Right renal pelvis (tissue), 4 donors: ENCODE measurements at regions not wholly inside any gene's neighbourhood (a gene's known extent, or its start where the extent isn't known, plus 50 kb on each side); places are given as distances from the start of the nearest gene placed in this dataset.

ENCODE experiments used
- DNase-seq, 4 donors: peaks; one replicate each; pipeline ENCODE4 v3.0.0-alpha.2; 2013; ENCODE audit warnings: low read depth in 4 of 4, low spot score in 3 of 4, missing footprints in 1 of 4

DNA sequence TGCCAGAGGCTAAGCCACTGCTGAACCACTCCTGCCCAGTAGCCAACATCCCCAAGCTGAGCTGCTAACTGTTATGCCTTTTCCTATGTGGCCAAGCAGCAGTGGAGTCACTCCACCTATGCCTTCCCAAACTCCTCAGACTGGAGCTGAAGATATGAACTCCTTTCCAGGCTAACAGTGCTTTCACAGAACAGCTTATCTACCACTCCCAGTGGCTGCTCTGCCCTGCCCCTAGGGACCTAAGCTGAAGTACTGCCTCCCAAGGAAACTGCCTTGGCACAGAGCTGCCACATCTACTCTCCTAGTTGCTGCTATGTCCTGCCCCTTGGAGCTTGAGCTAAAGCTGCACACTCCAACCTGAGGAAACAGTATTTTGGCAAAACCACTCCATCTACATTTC lies 275.9 kb downstream of the RBM43 start:
- DNase-seq = no peak

DNA sequence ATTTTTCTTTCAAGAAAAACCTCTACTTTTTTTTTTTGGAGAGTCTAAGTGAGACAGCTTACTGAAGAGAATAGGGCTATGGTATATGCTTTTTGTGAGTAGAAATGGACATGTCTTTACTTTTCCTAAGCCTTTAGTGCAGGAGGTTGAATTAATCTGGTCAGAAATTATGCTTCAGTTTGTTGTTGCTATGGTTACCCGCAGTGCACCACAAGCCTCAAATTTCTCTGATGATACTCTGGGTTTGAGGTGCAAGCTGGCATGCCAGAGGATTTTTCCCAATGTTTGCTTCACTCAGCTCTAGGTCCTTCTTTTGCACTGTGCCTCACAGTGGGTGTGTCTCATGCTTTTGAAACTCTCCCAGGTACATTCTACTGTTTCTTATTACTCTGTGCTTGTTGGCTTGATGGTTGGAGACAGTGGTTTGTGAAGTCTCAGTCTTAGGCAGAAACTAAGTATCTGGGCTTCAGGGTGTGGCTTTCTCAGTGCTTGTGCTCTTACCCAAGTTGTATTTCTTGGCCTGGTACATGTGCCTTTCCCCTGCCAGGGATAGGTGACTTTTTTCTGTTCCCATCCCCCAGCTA lies 278.3 kb downstream of the RBM43 start:
- DNase-seq = no peak

DNA sequence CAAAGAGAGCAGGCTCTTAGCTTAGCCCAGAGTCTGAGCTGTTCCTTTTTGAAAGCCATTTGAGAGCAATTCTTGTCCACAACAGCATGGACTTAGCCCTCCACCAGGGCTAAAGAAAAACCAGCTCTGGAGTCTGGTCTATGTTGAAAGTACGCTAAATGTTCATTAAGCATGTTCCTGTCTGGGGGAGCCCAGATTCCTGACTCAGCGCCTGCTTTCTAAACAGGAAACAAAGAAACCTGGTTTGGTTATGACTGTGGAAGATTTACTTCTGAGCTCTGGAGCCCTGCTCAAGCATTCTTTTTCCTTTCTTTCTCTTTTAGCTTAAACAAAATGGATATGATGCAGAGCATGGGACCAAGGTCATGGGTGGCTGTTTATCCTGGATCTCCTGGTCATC lies 279.8 kb downstream of the RBM43 start:
- no peak for DNase-seq

DNA sequence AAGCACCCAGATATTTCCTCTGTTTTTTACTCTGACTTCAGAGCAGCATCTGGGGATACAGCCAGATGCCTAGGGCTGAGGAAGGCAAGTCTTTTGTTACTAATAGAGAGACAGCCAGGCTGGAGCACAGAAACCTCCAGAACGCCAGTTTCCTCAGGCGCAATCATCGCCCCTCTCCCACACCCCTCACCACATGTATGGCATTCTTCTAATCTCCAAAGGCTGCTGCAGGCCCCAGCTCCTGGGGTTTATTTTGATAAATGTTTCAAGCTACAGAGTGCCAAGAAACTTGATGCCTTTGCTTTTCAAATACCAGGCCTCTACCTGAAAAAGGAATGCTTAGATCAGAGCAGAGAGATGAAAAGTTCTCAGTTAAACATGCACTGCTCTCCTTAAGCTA lies 283.6 kb downstream of the RBM43 start:
- no peak for DNase-seq

DNA sequence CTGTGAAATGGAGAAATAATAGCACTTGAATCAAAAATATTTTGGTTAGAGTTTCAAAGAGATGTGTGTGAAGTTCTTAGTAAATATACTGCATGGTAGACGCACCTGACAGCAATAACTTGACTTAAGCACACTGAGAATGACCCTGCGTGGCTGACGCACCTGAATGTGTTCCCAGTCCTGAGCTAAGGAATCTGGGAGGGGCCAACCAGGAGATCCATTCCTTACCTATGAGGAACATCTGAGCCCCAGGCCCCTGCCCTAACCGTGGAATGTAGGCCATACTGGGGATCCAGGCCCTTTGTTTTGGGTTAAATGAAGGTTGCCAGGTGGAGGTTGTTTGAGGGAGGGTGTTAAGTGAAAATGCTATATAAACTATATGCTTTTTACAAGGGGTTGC lies 284.4 kb downstream of the RBM43 start:
- DNase-seq = no peak

DNA sequence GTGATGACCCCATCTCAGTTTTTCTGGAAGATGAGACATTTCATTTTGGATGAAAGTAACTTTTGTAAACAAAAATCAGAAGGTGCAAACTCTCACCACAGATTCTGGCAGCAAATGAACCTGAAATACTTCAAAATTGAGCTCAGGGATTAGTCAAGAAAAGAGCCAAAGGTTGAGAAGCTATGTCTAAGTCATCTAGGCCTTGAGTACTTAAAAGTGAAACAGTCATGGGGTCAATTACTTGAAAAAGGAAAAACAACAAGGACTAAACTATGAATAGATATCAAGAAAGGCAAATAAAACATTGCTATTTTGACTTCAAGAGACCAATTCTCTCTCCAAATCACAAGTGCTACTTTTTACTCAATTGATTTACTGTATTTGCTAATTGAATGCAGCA lies 285.1 kb downstream of the RBM43 start:
- DNase-seq = no peak

DNA sequence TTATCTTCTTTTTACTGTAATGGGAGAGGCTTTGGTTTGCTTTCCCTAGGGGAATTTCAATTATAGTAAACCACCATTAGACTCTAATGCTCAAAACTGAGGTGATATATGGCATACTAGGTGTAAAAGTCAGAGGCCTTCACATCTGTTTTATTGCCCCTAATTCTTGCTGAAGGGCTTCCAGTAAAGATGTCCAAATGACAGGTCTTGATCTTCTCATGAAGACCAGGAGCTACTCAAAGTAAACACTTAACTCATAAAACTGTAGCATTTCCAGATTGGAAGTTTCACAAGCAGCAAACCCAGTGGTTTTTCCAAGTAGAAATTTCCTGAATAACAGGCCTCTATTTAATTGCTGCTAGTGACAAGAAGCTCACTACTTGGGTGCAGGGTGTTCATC lies 286.8 kb downstream of the RBM43 start:
- no peak for DNase-seq

DNA sequence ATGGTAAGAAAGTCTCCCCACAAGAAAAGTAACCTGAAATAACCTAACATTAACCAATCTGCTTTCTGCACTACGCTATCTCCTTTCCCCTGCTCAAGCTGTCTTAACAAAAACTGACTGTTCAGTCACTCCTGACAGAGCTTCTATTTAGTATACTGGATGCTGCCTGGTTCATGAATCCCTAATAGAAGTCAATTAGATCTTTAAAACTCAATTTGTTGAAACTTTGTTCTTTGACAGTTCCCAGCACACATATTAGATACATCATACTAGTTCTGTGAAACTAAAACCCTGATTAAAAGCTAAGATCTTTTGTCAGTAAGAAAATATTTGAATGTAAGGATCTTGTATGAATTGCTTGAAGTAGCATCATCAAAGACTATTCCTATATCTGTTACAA lies 287.4 kb downstream of the RBM43 start:
- DNase-seq = no peak

DNA sequence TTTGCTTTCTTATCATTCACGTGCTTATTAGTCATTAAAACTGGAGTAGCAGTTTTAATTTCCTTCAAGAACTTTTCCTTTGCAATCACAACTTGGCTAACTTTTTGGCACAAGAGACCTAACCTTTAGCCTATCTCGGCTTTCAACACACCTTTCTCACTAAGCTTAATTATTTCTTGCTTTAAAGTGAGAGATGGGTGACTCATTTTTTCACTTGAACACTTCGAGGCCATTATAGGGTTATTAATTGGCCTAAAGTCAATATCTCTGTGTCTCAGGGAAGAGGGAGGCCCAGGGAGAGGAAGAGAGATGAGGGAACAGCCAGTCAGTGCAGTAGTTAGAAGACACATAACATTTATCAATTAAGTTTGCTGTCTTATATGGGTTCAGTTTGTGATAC lies 289.8 kb downstream of the RBM43 start:
- no peak for DNase-seq

DNA sequence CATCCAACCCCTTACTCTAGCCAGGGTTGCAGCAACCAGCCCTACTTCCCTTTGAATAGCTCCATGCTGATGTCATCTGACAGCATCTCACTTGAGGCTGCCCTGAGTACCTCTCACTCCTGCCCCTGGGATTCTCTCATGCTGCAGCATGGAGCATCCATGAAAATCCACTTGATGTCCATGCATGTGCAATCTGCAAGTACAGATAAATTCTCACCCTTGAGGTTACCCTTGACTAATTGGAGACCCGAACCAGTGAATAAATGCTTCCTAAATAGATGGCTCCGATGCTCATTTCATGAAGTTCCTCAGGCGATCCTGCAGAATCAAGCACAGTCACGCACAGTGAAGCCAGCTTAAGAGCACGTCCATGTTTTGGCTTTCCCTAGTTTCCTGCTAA lies 298.3 kb downstream of the RBM43 start:
- no peak for DNase-seq

DNA sequence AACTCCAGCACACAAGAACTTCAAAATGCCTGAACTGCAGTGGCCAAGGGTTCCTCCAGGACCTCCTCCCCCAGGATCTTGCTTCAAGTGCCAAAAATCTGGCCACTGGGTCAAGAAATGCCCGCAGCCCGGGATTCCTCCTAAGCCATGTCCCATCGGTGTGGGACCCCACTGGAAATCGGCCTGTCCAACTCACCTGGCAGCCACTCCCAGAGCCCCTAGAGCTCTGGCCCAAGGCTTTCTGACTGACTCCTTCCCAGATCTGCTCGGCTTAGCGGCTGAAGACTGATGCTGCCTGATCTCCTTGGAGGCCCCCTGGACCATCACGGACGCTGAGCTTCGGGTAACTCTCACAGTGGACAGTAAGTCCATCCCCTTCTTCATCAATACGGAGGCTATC lies 306.4 kb downstream of the RBM43 start:
- DNase-seq = no peak

DNA sequence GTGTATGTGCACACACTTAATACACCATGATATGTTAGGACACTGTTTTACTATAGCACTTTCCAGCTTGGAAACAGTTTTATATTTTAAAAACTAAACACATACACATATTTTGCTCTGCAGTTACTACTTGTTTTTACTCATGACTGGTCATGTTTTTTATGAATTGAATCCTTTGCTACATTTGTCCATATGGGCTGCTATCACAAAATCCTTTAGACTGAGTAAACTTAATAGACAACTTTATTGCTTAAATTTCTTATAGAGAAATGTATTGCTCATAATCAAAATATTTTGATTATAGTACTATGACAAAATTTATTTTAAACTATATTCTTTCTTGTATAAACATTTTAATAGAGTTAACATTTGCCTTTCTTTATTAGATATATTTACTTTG lies 314.8 kb downstream of the RBM43 start:
- DNase-seq = no peak

DNA sequence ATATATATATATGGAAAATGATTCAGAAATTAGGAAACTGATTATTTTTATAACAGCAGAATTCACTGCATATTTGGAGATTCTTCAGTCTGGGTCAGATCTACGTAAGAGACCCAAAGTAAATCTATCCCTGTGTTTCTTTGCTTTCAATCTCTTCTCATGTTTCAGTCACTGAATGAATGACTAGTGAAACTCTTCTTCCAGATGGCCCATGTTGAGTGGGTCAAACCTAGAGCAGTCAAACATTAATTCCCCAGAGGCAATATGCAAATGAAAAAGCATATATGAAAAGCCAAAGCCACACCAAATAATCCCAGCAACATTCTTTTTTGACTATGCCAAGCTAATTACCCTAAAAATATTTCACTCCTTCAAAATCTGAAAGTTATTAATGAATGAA lies 317.3 kb downstream of the RBM43 start:
- DNase-seq = no peak

DNA sequence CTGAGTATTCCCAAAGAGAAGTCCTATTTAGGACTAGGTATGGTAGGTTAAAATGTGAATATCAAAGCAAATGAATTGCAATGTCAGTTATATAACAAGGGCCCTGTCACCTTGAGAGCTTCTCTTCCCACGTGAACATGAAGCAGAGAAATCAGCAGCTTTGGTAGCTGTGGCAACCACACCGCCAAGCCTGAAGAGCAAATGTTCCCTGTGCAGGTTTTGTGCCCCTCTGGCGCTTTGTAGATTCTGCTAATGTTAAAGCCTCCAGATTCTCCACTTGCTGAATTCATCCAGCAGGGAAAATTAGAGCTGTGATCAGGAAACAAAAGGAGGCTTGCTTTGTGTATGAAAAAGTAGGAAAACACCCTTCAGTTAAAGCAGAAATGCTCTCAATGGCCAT lies 322.6 kb downstream of the RBM43 start:
- DNase-seq = no peak

DNA sequence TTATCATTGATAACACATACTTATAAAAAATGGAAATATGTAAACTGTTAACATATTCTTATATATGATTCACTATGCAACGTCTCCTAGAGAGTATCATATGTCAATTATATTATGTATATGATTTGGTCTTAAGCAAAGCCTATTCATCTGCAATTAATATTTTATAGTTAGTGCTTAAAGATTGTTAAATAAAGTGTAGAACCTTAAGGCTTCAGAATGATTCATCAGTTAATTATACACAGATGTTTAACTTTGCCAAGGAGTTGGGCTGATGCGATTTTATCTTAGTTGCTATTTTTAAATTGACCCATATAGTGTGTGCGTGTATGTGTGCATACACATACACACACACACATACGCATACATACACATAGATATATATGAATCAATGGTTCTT lies 323.1 kb downstream of the RBM43 start:
- DNase-seq = no peak

DNA sequence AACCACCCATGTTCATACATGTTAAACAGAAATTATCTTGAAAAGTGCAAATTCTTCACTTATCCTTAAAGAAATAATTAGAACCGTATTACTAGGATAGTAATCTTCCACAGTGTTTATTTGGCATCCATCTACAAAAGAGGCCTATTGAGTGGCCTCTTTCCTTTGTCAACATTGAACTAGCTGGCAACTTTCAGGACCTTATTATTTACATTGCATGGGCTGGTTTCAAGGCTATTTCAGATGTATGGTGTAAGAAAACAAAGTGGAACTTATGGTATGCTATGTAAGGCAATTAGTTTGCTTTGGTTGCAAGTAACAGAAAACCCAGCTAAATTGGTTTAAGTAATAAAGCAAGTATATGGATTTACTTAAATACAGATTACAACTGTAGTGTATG lies 324.6 kb downstream of the RBM43 start:
- no peak for DNase-seq

DNA sequence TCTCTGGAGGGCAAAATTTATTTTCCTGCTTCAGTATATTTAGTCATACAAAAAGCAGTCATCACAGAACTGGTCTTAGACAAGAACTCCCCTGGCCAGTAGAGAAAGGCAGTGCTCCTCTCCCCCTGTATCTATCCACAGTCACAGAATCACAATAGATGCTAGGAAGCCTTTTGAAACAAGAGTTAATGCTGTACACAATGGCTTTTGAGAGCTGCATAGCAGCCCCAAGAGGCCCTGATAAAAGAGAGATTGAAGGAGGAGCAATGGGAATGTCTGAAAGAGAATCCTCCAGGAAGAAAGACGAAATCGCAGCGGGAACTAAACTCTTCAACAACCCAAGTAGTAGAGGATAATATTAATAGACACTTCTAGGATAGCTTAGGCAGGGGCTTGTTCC lies 330.2 kb downstream of the RBM43 start:
- no peak for DNase-seq

DNA sequence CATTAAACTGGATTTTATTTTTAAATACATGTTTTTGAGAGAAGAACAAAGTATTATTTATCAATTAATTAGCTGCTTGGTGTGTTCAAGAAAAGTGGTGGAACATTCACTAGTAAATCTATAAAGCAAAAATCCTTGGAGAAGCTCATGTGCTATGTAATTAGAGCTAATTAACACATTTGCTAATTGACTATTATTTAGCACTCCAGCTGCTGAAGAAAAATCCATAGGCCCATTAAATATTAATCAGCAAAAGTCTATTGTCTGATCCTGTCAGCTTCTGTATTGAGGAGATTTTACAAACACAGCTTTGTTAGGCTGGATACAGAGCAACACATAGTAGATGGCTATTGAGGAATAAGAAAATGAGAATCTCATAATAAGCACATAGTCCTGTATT lies 336.1 kb downstream of the RBM43 start:
- no peak for DNase-seq

DNA sequence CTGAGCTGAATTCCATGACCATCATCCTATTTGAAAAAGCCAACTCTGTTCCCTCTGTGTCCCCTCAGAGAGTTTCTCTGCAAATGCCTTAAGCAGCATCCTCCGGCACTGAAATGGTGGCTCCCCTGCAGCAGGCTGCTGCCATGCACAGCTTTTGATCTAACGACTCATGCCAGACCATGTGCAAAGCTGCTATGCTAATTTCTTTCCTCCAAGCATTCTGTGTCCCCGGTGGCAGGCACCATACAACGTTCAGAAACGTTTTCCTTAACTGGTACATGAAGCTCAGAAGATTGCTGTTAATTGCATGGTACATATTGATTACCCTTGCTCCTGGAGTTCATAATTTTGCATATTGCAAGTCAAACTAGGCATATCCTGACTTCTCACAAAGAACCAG lies 336.8 kb downstream of the RBM43 start:
- DNase-seq = no peak

DNA sequence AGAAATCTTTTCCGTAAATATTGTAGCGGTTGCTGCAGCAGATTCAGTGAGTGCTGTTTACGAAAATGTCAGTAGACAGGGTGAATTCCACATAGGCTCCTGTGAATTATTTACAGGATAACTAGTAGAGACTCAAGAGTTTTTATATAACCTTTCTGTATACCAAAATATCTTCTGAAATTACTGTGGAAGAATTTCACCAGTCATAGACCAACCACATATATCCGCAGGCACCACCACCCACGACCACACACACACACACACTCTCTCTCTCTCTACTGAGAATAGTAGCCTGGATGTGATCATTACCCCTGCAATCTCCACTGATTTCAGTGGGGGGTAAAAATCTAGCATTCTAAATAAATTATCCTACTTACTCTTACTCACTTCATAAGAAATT lies 341.8 kb downstream of the RBM43 start:
- no peak for DNase-seq

DNA sequence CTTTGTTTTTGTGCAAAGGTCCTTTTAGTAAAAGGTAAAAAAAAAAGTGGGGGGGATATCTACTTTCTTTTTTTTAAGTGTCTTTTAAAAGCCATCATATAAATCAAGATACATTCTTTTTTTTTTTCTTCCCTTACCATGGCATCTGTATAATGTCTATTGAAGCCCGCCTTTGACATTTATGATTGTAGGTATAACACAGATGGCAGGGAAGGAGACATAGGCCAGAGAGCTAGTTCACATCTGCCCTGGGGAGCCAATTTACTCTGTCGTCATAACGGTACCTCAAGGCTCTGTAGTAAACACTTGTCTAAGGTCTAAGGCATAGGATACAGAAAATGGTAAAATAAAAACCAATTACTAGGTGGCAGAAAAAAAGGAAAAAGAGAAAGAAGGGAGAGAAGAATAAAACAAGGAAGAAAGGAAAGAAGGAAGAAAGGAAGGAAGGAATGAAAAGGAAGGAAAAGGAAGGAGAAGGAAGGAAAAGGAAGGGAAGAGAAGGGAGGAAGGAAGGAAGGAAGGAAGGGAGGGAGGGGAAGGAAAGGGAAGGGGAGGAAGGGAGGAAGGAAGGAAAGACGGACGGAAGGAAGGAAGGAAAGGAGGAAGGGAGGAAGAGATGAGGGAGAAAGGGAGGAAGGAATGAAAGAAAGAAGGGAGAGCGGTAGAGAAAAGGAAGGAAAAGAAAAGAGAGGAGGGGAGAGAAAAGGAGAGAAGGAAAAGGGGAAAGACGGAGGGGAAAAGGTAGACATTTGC lies 343.5 kb downstream of the RBM43 start:
- no peak for DNase-seq

DNA sequence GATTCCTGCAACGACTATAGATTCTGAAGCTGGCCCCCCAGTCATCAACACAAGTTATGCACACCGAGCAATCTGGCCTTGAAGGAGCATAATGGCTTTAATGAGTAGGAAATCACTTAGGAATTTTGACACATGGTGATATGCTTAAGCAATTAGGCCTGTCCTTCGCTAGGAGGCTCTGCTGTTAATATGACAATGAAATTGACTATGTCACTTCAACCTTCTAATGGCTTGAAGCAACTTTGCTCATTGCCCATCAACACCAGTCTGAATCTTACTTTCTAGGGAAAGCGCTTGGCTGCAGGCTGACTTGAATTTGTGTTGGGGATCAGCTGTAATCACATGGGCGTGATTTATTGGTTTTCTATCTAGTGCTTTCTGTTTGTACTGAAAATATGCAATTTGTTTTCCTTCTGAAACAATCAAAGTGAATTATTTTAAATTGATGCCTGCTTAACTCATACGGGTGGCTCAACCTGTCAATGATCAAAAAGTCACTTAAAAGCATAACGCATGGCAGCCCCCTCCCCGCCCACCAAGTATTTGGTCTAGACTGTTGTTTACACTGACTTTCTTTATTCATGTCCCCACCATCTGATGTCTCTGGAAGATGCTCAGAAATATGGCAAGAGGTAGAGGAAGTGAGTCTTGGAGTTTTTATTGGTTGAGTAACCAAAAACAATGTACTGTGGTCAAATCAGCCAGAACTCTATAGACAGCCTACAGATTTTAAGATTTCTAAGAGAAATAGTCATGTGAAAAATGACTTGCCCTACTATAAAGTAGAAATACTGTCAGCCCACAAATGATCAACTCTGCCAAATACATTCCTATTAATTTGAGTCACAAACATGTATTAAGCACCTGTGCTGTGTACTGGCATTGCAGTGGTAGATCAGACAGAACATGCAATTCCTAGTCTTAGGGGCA lies 344.9 kb downstream of the RBM43 start:
- no peak for DNase-seq
